GM12878 (cell line): ENCODE measurements at regions not wholly inside any gene's neighbourhood (a gene's known extent, or its start where the extent isn't known, plus 50 kb on each side); places are given as distances from the start of the nearest gene placed in this dataset.

Experiments used
- ATAC-seq: fragments of 200-7000 bp; cut with Tn5 transposase; 3 replicates; pipeline ENCODE4 v1.9.1; 2020; ENCODE audit warnings: mild to moderate bottlenecking, moderate library complexity
- BruUV-seq: library from RNA; stranded (reverse); fragments of 400-500 nt; replicated peaks from 2 replicates; lab custom pipeline; 2021; lab: Mats Ljungman, UMichigan
- CTCF ChIA-PET: fragments of 300-600 bp; sonication (Branson Sonifier 250); formaldehyde crosslinking; extraction: SDS; loops from one replicate; lab custom pipeline; 2021; ENCODE audit warnings: inconsistent platforms; lab: Yijun Ruan, JAX
- POLR2A ChIA-PET: fragments of 350-600 bp; formaldehyde crosslinking; extraction: SDS; loops from one replicate; lab custom pipeline; 2021; ENCODE audit warnings: inconsistent platforms; lab: Charles Lee
- RAD21 ChIA-PET: fragments of 300-600 bp; sonication (Branson Sonifier 250); formaldehyde crosslinking; loops from one replicate; lab custom pipeline; 2023; ENCODE audit warnings: antibody characterized with exemption; ENCODE audit not compliant: unreplicated experiment; lab: Charles Lee
- SMC1A ChIA-PET: fragments of 300-600 bp; sonication (Branson Sonifier 250); formaldehyde crosslinking; loops from one replicate; lab custom pipeline; 2023; ENCODE audit not compliant: unreplicated experiment, uncharacterized antibody; lab: Charles Lee
- DNase-seq: peaks from one replicate; pipeline ENCODE4 v3.0.0-alpha.2; 2011; ENCODE audit warnings: low read depth, low spot score
- FAIRE-seq: peaks from 3 replicates; lab custom pipeline; 2011; peaks lifted over from hg19 to GRCh38; lab: Jason Lieb, UNC
- H2AFZ ChIP-seq: 2 replicates; pipeline ENCODE4 v1.6.0; 2011; ENCODE audit warnings: low read depth, low read length, control low read depth; ENCODE audit not compliant: control insufficient read depth
- H3K27ac ChIP-seq: 2 replicates; pipeline ENCODE4 v1.5.1; 2011; ENCODE audit warnings: control low read depth; ENCODE audit not compliant: control insufficient read depth, insufficient read depth
- H3K27me3 ChIP-seq, 2 experiments: replicated peaks in 1 of 2; 2 replicates each; pipeline versions ENCODE4 v1.6.0 to v1.6.1; 2011; ENCODE audit warnings: low read length in 1 of 2; ENCODE audit not compliant: control insufficient read depth in 2 of 2, insufficient read depth in 2 of 2
- H3K36me3 ChIP-seq, 2 experiments: 2 replicates each; pipeline ENCODE4 v1.5.1; 2011; ENCODE audit warnings: low read length in 1 of 2; ENCODE audit not compliant: control insufficient read depth in 2 of 2, insufficient read depth in 2 of 2
- H3K4me1 ChIP-seq: 2 replicates; pipeline ENCODE4 v1.6.1; 2011; ENCODE audit warnings: mild to moderate bottlenecking, low read length, moderate library complexity, mixed read lengths; ENCODE audit not compliant: control insufficient read depth, insufficient read depth
- H3K4me2 ChIP-seq: 2 replicates; pipeline ENCODE4 v1.6.0; 2011; ENCODE audit warnings: control low read depth; ENCODE audit not compliant: control insufficient read depth, insufficient read depth
- H3K4me3 ChIP-seq: fragments of 200-600 bp; sonication (generic); 2 replicates; pipeline ENCODE4 v1.5.1; 2016
- H3K79me2 ChIP-seq: 2 replicates; pipeline ENCODE4 v1.6.0; 2011; ENCODE audit warnings: low read length; ENCODE audit not compliant: control insufficient read depth, insufficient read depth
- H3K9ac ChIP-seq: 2 replicates; pipeline ENCODE4 v1.8.0; 2011; ENCODE audit warnings: low read length, control low read depth, mixed read lengths; ENCODE audit not compliant: control insufficient read depth, insufficient read depth
- H3K9me3 ChIP-seq: replicated peaks from 3 replicates; pipeline ENCODE4 v1.5.1; 2011; ENCODE audit warnings: mild to moderate bottlenecking, low read length; ENCODE audit not compliant: control insufficient read depth, insufficient read depth
- H4K20me1 ChIP-seq: 2 replicates; pipeline ENCODE4 v1.6.0; 2011; ENCODE audit not compliant: control insufficient read depth, insufficient read depth
- EP300 ChIP-seq, 2 experiments: fragments of 150-350 bp in 1 of 2; IDR thresholded peaks; 2 replicates each; pipeline ENCODE4 v1.6.1; 2011 to 2012; ENCODE audit warnings: low read depth in 2 of 2, low read length in 2 of 2, borderline replicate concordance in 1 of 2, improper control_type of control experiment in 1 of 2, inconsistent platforms in 1 of 2; ENCODE audit not compliant: control insufficient read depth in 1 of 2
- ESRRA ChIP-seq: IDR thresholded peaks from 2 replicates; pipeline ENCODE4 v1.6.1; 2012; ENCODE audit warnings: mild to moderate bottlenecking, low read length, improper control_type of control experiment
- HCFC1 ChIP-seq: fragments of 150-350 bp; IDR thresholded peaks from 2 replicates; pipeline ENCODE4 v1.6.1; 2014; ENCODE audit warnings: low read length
- JUNB ChIP-seq: IDR thresholded peaks from 2 replicates; pipeline ENCODE4 v1.6.1; 2016; ENCODE audit warnings: antibody characterized with exemption, mild to moderate bottlenecking
- NFIC ChIP-seq: IDR thresholded peaks from 2 replicates; pipeline ENCODE4 v1.6.1; 2012; ENCODE audit warnings: low read depth, mild to moderate bottlenecking, inconsistent platforms, low read length, moderate library complexity
- NFYB ChIP-seq: IDR thresholded peaks from 2 replicates; pipeline ENCODE4 v1.6.1; 2011; ENCODE audit warnings: low read depth, mild to moderate bottlenecking, low read length, improper control_type of control experiment, moderate library complexity; ENCODE audit not compliant: insufficient read depth
- PRDM15 ChIP-seq: fragments of 450-650 bp; formaldehyde crosslinking; IDR thresholded peaks from 2 replicates; pipeline ENCODE4 v1.4.0; 2020; ENCODE audit warnings: mild to moderate bottlenecking, moderate library complexity
- RCOR1 ChIP-seq: conservative IDR thresholded peaks from 2 replicates; pipeline ENCODE4 v1.6.1; 2012; ENCODE audit warnings: low read depth, low read length, improper control_type of control experiment
- RFX5 ChIP-seq: IDR thresholded peaks from 2 replicates; pipeline ENCODE4 v1.6.1; 2011; ENCODE audit warnings: low read depth, low read length, improper control_type of control experiment
- STAT3 ChIP-seq: IDR thresholded peaks from 2 replicates; pipeline ENCODE4 v1.6.1; 2011; ENCODE audit warnings: low read depth, low read length, improper control_type of control experiment
- TBL1XR1 ChIP-seq: IDR thresholded peaks from 2 replicates; pipeline ENCODE4 v1.6.1; 2012; ENCODE audit warnings: low read depth, low read length, improper control_type of control experiment
- WGBS: methylation state at CpG from one replicate; pipeline ENCODE4 v1.1.6; 2016; ENCODE audit warnings: low lambda C conversion rate; ENCODE audit not compliant: insufficient replicate concordance, insufficient coverage; ENCODE audit errors: missing lambda C conversion rate; 5-methylcytosine and 5-hydroxymethylcytosine counted together
- in situ Hi-C: fragments of 300-500 bp; cut with MboI; formaldehyde crosslinking; loops from 9 replicates; pipeline ENCODE4 v1.14.3; 2018; ENCODE audit warnings: mixed read lengths
- intact Hi-C: fragments of 100-400 bp; cut with micrococcal nuclease; formaldehyde crosslinking; loops from one replicate; pipeline ENCODE4 v1.14.2; 2022; ENCODE audit not compliant: unreplicated experiment
- TF ChIP-seq, protein P1 (sequence below): fragments of 450-650 bp; IDR thresholded peaks from 2 replicates; pipeline ENCODE4 v1.6.1; 2017; ENCODE audit warnings: mild to moderate bottlenecking, low read depth, inconsistent platforms; ENCODE audit not compliant: poor library complexity, severe bottlenecking

GRCh38 chr10:33103863-33104379 is 145.9 kb upstream of the ITGB1 start:
- FAIRE-seq (no peak), DNase-seq (no peak), ATAC-seq (no peak)
- in situ Hi-C loops: no loop called here
- BruUV-seq: no TSS peak
- ChIA-PET RAD21 (no interaction called here), CTCF (interaction anchor here (1.5 kb wide), 1 partner anchor 94 kb away, joined by 6 read pairs; no protein-coding TSS in a partner anchor), POLR2A (no interaction called here), SMC1A (interaction anchor here (1.0 kb wide), 1 partner anchor 484 kb away, joined by 3 read pairs; no protein-coding TSS in a partner anchor)
- Histone ChIP-seq H2AFZ (no peak overlapping the region), H3K79me2 (no peaks in the 10 kb centered on the region), H4K20me1 (no peaks in the 10 kb centered on the region), H3K4me3 (no peak overlapping the region), H3K27ac (no peak overlapping the region), H3K9me3 (no peaks in the 10 kb centered on the region; the same call in 2 of the 3 replicates), H3K4me2 (no peak overlapping the region), H3K36me3 (no peaks in the 10 kb centered on the region), H3K27me3 (peaks cover 0 to 2% of the 10 kb centered on the region in 2 experiments; a peak in 1 of 4 replicates), H3K9ac (no peak overlapping the region), H3K4me1 (peaks cover 12% of the 10 kb centered on the region)
- no peak for TF ChIP-seq HCFC1
- TF ChIP-seq RCOR1: no peak
- TF ChIP-seq NFIC: no peak
- no peak for TF ChIP-seq TBL1XR1
- 58% methylated on average over 5 of the region's 5 CpGs for WGBS
- intact Hi-C loops: no loop called here

GRCh38 chr10:33102071-33102470 is 144.0 kb upstream of the ITGB1 start:
- in situ Hi-C loops (no loop called here), intact Hi-C loops (no loop called here)
- Histone ChIP-seq H3K9me3 (no peaks in the 10 kb centered on the region; the same call in 2 of the 3 replicates), H3K79me2 (no peaks in the 10 kb centered on the region), H3K4me1 (peaks cover 15% of the 10 kb centered on the region), H4K20me1 (no peaks in the 10 kb centered on the region), H2AFZ (no peak overlapping the region), H3K9ac (no peak overlapping the region), H3K4me3 (no peak overlapping the region), H3K36me3 (no peaks in the 10 kb centered on the region), H3K27me3 (peaks cover 0 to 2% of the 10 kb centered on the region in 2 experiments; a peak in 1 of 4 replicates), H3K27ac (no peak overlapping the region), H3K4me2 (no peak overlapping the region)
- ChIA-PET SMC1A (no interaction called here), CTCF (interaction anchor here (1.0 to 1.1 kb wide), 2 partner anchors 14 to 93 kb away, joined by 3 to 6 read pairs; no protein-coding TSS in a partner anchor), POLR2A (no interaction called here), RAD21 (no interaction called here)
- ATAC-seq (peak; percentile 34), DNase-seq (no peak), FAIRE-seq (no peak)
- no TSS peak for BruUV-seq
- 38% methylated on average over 5 of the region's 5 CpGs for WGBS
- TF ChIP-seq ESRRA: no peak
- no peak for TF ChIP-seq RFX5
- TF ChIP-seq EP300 (IDR thresholded peaks at IDR 0.05; ENCODE audit: borderline replicate concordance in 1 of 2, control insufficient read depth in 1 of 2, low read depth in 2 of 2, low read length in 2 of 2): no peak
- TF ChIP-seq, protein P1, sequence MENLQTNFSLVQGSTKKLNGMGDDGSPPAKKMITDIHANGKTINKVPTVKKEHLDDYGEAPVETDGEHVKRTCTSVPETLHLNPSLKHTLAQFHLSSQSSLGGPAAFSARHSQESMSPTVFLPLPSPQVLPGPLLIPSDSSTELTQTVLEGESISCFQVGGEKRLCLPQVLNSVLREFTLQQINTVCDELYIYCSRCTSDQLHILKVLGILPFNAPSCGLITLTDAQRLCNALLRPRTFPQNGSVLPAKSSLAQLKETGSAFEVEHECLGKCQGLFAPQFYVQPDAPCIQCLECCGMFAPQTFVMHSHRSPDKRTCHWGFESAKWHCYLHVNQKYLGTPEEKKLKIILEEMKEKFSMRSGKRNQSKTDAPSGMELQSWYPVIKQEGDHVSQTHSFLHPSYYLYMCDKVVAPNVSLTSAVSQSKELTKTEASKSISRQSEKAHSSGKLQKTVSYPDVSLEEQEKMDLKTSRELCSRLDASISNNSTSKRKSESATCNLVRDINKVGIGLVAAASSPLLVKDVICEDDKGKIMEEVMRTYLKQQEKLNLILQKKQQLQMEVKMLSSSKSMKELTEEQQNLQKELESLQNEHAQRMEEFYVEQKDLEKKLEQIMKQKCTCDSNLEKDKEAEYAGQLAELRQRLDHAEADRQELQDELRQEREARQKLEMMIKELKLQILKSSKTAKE: no peak
- TF ChIP-seq NFYB: no peak
- TF ChIP-seq STAT3: no peak
- TF ChIP-seq JUNB: no peak
- no peak for TF ChIP-seq PRDM15 (CRISPR knock-in tag)
